Stimulated activated naive CD8-positive, alpha-beta T cell treated with anti-CD3 and anti-CD28 coated beads, Interleukin-15, Interleukin-2, amounts not matched to agents 100 ng/mL and 50 ng/mL, for 24 hours (primary cell): ENCODE measurements at regions not wholly inside any gene's neighbourhood (a gene's known extent, or its start where the extent isn't known, plus 50 kb on each side); places are given as distances from the start of the nearest gene placed in this dataset.

Experiments
- H3K27ac Mint-ChIP-seq: one replicate; pipeline ENCODE4 v1.8.0; 2021; ENCODE audit warnings: mild to moderate bottlenecking, mixed read lengths
- H3K27me3 Mint-ChIP-seq: one replicate; pipeline ENCODE4 v1.8.0; 2021; ENCODE audit warnings: mixed read lengths
- H3K36me3 Mint-ChIP-seq: one replicate; pipeline ENCODE4 v1.8.0; 2021; ENCODE audit warnings: low read depth, mixed read lengths
- H3K4me1 Mint-ChIP-seq: one replicate; pipeline ENCODE4 v1.8.0; 2021; ENCODE audit warnings: low read depth, mixed read lengths
- H3K4me3 Mint-ChIP-seq: one replicate; pipeline ENCODE4 v1.8.0; 2021; ENCODE audit warnings: mild to moderate bottlenecking, mixed read lengths
- H3K9me3 Mint-ChIP-seq: one replicate; pipeline ENCODE4 v1.8.0; 2021; ENCODE audit warnings: mixed read lengths

DNA sequence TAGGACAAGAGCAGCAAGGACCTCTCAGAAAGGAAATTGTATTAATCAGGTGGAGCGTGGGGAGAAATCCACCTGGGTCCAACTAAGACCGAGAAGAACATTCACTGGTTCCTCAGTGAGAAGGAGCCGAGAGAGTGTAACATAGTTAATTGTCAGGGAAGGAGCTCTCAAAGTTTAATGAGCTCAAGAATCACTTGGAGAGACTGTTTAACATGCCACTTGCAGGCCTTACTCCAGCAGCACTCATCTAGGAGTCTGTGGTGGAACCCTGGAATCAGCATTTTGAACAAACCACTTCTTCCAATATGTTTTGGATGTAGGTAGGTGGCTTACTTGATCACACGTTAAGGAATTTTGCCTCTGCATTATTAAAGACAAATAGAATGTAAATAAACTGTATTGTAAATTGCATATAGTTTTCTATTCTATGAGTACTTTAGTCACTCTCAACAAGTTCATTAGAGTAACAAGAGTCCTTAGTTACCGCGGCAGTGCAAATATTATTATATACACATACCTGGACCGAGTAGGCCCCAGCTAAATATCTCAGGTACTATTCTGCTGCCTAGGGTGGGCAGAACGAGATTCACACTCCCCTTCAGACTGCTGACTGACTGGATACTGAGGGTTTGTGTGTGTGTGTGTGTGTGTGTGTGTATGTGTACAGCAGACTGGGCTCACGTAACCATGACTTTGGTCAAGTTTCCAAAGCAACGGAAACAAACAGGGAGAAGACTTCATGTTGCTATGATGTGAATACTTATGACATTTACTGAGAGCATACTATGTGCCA is 203.2 kb upstream of the USP24 start:
- Mint-ChIP-seq H3K9me3 (no peaks in the 10 kb centered on the region), H3K27ac (no peak overlapping the region), H3K4me3 (no peak overlapping the region), H3K27me3 (peaks cover 17% of the 10 kb centered on the region), H3K4me1 (no peaks in the 10 kb centered on the region), H3K36me3 (no peaks in the 10 kb centered on the region)

DNA sequence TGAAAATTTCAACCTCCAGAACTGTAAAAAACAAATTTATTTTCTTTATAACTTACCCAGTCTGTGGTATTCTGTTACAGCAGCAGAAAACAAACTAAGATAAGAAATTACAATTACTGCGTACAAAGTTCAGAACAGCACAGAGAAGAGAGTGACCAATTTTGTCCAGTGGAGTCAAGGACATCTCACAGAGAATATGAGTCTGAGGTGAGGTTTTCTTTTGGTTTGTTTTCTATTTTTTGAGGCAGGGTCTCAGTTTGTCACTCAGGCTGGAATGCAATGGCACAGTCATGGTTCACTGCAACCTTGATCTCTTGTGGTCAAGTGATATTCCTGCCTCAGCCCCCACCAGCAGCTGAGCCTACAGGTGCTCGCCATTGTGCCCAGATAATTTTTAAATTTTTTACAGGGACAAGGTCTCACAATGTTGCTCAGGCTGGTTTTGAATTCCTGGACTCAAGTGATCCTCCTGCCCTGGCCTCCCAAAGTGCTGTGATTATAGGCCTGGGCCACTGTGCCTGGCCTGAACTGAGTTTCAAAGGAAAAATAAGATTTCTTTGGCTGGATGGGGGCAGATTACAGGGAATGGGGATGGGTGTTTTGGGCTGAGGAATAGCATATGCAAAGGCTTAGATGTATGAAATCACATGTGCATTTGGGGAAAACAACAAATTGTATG is 201.1 kb upstream of the USP24 start:
- Mint-ChIP-seq H3K4me1 (no peaks in the 10 kb centered on the region), H3K4me3 (no peak overlapping the region), H3K27me3 (peaks cover 17% of the 10 kb centered on the region), H3K36me3 (no peaks in the 10 kb centered on the region), H3K27ac (no peak overlapping the region), H3K9me3 (peaks cover 6% of the 10 kb centered on the region)

DNA sequence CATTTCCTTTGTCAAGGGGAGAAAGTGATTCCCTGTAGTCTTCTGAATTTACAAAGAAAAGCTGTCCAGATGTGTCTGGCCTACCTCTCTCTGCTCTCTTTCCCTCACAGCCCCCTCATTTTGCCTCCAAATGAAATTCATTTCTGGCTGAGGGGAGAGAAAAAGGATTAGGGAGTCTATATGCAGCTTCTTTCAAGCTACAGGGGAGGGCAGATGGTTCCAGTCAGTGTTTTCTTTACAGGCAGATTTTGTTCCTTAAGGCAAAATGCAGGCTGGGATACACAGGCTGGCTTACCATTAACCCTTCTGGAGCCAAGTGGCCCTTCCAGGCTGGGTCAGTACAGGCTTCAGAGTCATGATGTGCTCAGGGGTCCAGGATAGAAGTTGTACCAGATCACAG is 198.1 kb upstream of the USP24 start:
- H3K4me1 Mint-ChIP-seq = no peaks in the 10 kb centered on the region
- peaks cover 17% of the 10 kb centered on the region for H3K27me3 Mint-ChIP-seq
- no peak overlapping the region for H3K27ac Mint-ChIP-seq
- no peaks in the 10 kb centered on the region for H3K36me3 Mint-ChIP-seq
- peaks cover 6% of the 10 kb centered on the region for H3K9me3 Mint-ChIP-seq
- H3K4me3 Mint-ChIP-seq = no peak overlapping the region

DNA sequence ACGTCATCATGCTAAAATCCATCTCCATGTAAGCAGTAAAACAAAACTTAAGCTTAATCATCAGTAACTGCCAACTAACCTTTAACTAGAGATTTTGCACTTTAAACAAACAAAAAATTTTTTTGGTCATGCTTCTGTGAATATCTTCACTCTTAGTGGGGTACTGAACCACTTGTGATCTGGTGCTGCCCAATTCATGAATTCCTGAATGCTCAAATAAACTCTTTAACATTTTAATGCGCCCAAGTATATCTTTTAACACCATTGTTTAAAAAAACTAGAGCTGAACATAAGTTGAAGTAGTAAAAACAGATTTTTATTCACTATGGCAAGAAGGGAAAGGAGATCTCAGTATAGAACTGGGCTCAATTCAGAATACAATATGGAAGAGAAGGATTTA is 196.9 kb upstream of the USP24 start:
- H3K9me3 Mint-ChIP-seq = peaks cover 6% of the 10 kb centered on the region
- H3K4me3 Mint-ChIP-seq = no peak overlapping the region
- H3K27me3 Mint-ChIP-seq = peaks cover 7% of the 10 kb centered on the region
- no peaks in the 10 kb centered on the region for H3K36me3 Mint-ChIP-seq
- no peaks in the 10 kb centered on the region for H3K4me1 Mint-ChIP-seq
- H3K27ac Mint-ChIP-seq = no peak overlapping the region

DNA sequence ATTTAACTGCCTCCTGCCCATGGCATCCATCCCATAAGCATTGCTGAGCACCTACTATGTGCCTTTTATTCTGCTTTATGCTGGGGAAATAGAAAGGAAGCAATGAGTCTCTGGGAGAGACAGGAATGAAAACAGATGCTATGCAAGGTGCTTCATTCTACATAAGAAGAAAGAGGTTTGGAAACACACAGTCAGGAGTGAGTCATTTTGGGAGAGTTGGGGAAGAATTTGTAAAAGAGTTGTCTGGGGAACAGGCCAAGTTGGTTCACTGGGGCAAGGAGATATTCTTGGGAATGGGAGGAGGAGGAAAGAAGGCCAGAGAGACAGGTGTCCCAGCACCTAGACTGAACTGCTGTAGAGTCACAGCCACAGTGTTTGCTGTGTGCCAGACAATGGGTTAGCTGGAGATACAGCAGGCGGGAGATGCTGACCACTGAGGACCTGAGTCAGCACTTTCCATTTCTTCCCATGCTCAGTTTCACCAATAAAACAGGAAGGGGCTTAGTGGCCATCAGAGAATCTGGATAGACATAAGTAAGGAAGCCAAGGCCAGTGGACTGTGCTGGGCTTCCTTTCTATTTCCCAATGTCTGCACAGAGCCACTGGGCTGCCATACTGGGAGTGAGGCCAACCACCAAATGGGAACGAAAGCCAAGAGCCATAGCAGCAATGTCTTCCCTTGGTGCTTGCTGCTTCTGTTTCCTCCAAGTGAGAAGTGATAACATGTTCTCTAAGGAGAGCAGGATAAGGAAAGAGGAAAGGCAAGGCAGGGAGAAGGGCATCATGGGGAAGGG is 187.7 kb upstream of the USP24 start:
- no peaks in the 10 kb centered on the region for H3K4me1 Mint-ChIP-seq
- H3K36me3 Mint-ChIP-seq = no peaks in the 10 kb centered on the region
- no peak overlapping the region for H3K27ac Mint-ChIP-seq
- peaks cover 29% of the 10 kb centered on the region for H3K27me3 Mint-ChIP-seq
- H3K4me3 Mint-ChIP-seq = no peak overlapping the region
- no peaks in the 10 kb centered on the region for H3K9me3 Mint-ChIP-seq

DNA sequence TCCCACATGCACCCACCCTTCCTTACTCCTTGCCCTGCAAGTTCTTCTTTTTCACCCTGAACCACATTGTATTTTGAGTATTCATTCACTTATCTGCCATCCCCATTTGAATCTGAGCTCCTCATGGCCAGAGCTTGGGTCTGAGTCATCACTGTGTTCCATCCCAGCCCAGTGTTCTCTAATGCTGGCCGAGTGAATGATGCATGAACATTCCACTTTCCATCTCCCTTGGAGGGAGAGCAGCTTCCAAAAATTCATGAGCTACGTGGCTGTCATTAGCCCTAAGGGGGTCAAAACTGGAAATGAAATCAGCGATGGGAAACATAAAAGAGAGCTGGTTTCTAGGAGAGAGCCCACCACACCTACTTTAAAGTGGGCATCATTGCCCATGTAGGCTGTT is 187.0 kb upstream of the USP24 start:
- Mint-ChIP-seq H3K9me3 (no peaks in the 10 kb centered on the region), H3K36me3 (no peaks in the 10 kb centered on the region), H3K4me1 (no peaks in the 10 kb centered on the region), H3K27ac (no peak overlapping the region), H3K4me3 (no peak overlapping the region), H3K27me3 (peaks cover 29% of the 10 kb centered on the region)

DNA sequence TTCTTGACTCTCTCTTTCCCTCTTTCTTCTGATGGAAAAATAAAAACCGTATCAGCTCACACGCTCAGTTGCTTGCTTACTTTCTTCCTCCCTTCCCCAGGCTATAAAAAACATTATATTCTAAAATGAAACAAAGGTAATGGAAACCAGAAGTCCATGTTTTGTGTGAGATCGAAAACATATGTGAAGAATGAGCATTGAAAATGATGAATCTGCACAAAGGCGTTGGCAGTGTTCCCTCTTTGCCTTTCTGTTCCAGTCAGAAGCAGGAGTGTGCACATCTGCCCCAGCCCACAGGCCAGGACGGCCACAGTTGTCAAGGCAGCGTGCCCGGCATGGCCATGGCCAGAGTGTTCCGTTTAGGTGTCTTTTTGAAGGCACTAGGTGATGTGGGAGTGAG is 185.3 kb upstream of the USP24 start:
- Mint-ChIP-seq H3K4me1 (no peaks in the 10 kb centered on the region), H3K27ac (no peak overlapping the region), H3K27me3 (peaks cover 20% of the 10 kb centered on the region), H3K4me3 (no peak overlapping the region), H3K9me3 (no peaks in the 10 kb centered on the region), H3K36me3 (no peaks in the 10 kb centered on the region)

DNA sequence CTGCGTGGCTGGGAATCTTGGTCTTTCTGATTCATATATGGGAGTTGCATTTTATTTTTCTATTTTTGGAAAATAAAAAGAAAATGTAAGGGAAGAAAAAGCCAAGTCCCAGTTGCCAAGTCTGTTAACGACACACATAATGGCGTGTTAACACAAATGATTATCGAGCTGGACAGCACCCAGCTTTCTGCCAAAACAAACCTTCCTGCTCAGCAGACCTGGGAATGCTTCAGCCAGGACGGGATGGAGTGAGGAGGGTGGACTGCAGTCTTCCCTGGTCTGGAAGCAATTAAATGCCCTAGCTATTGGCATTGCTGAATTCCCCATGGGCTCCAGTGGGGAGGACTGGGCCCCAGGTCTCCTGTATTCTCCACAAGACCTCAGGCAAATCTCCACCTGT is 184.2 kb upstream of the USP24 start:
- Mint-ChIP-seq H3K4me3 (no peak overlapping the region), H3K27ac (no peak overlapping the region), H3K9me3 (no peaks in the 10 kb centered on the region), H3K36me3 (no peaks in the 10 kb centered on the region), H3K27me3 (peaks cover 14% of the 10 kb centered on the region), H3K4me1 (no peaks in the 10 kb centered on the region)

DNA sequence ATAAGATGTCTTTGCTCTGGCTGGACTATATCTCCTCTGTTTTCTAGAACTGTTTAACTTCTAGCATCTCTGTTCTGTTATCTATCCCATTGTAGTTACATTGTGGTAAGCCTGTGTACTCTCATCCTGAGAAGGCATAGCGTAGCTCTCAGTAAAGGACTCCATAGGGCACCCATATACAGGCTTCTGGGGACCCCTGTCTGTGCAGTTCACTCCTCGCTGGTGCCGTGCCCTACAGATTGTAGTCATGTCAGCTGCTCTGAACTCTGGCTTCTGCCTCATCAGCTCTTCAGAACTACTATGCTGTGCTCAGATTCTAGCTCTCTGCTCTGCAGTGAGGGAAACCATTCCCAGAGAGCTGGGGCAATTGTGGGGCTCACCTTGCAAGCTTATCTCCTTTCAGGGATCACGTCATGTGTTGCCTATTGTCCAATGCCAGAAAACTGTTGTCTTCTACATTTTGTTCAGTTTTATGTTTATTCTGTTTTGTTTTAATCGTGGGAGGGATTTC is 181.3 kb upstream of the USP24 start:
- Mint-ChIP-seq H3K27me3 (peaks cover 21% of the 10 kb centered on the region), H3K9me3 (no peaks in the 10 kb centered on the region), H3K27ac (no peak overlapping the region), H3K36me3 (no peaks in the 10 kb centered on the region), H3K4me1 (no peaks in the 10 kb centered on the region), H3K4me3 (no peak overlapping the region)

DNA sequence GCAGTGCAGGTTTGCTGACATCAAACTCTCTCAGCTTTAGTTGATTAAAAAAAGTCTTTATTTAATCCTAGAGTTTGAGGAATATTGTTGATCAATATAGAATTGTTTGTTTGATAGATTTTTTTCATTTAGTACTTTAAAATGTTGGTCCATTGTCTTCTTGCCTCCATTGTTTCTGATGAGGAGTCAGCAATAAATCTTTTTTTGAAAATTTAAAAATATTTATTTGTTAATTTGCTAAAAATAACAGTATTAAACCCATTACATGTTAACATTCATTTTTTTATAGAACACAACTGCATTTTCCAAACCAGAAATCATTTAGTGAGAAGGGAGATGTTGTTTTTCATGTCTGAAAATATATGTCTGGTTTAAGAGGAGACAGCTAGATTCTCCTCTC is 173.8 kb upstream of the USP24 start:
- Mint-ChIP-seq H3K4me3 (no peak overlapping the region), H3K9me3 (no peaks in the 10 kb centered on the region), H3K27ac (no peak overlapping the region), H3K36me3 (no peaks in the 10 kb centered on the region), H3K4me1 (no peaks in the 10 kb centered on the region), H3K27me3 (peaks cover 24% of the 10 kb centered on the region)

DNA sequence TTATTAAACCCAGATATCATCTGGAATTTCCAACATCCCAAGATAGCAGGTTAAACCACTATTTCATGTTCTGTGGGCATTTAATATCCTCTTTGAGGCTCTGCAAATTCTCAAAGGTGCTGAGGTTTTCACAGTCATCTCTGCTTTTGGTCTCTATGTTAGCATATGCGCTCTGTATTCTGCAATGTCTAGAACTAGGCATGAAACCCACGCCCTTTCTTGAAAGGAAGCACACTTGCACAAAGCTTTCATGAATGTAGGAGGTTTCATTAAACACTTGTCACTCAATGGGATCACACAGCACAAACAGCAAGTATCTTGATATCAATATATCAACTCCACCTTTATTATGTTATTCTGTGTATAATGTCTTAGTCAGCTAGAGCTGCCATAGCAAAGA is 172.0 kb upstream of the USP24 start:
- no peaks in the 10 kb centered on the region for H3K4me1 Mint-ChIP-seq
- H3K27ac Mint-ChIP-seq = no peak overlapping the region
- no peaks in the 10 kb centered on the region for H3K9me3 Mint-ChIP-seq
- no peaks in the 10 kb centered on the region for H3K36me3 Mint-ChIP-seq
- no peak overlapping the region for H3K4me3 Mint-ChIP-seq
- peaks cover 21% of the 10 kb centered on the region for H3K27me3 Mint-ChIP-seq

DNA sequence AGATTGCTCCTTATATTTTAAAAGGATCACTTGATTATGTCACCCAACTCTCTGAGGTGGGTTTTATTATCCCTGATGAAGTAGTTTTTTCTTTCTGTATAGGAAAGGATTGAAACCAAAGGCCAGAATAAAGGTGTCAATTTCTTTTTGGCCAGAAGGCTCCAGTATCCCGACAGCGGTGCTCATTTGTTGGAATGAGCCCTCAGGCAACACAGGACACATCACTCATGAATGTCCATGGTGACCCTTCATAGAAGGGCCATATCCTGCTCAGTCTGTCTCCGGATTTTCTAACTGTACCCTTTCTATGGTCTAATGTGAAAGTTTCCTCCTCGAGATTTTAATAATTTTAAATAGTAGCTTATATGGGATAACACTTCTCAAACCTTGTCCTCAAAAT is 171.3 kb upstream of the USP24 start:
- Mint-ChIP-seq H3K36me3 (no peaks in the 10 kb centered on the region), H3K27ac (no peak overlapping the region), H3K4me3 (no peak overlapping the region), H3K4me1 (no peaks in the 10 kb centered on the region), H3K27me3 (peaks cover 15% of the 10 kb centered on the region), H3K9me3 (no peaks in the 10 kb centered on the region)

DNA sequence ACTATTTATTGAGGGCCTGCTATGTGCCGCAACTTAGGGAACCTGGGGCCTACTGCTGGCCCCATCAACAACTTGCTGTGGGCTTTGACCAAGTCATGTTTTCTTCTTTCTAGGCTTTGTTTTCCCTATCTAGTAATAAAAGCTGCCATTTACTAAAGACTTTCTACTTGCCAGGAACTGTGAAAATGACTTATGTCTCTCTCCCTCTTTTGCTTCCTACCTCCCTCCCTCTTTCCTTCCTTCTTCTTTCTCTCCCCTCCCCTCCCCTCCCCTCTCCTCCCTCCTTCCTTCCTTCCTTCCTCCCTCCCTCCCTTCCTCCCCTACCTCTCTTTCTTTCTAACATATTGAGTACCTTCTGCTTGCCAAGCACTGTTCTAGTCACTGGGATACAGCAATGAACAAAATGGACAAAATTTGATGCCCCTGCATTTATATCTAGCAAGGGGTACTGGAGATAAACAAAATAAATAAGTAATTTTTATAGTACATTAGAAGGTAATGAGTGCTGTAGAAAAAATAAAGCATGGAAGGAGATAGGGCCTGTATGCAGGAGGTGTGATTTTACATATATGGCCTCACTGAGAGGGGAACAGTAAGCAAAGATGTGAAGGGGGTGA is 170.3 kb upstream of the USP24 start:
- Mint-ChIP-seq H3K27me3 (peaks cover 6% of the 10 kb centered on the region), H3K27ac (no peak overlapping the region), H3K4me1 (no peaks in the 10 kb centered on the region), H3K9me3 (no peaks in the 10 kb centered on the region), H3K36me3 (no peaks in the 10 kb centered on the region), H3K4me3 (no peak overlapping the region)

DNA sequence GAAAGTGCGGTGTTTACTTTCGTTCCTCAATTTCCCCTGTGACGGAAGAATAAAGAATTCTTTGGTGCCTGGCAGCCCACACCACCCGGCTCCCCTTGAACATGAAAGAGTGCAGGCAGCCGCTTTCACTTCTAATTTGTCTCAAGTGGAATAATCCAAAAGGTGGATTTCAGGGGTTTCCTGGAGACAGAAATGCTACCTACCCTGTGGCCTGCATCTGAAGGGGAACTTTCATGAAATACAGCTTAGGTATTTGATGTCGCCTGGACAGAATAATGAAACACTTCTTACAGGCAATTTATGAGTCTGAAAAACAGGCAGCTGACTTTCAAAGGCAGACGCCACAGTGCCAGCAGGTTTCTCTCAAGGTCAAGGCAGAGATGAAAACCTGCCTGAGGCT is 169.5 kb upstream of the USP24 start:
- no peak overlapping the region for H3K4me3 Mint-ChIP-seq
- no peaks in the 10 kb centered on the region for H3K36me3 Mint-ChIP-seq
- H3K27ac Mint-ChIP-seq = no peak overlapping the region
- no peaks in the 10 kb centered on the region for H3K27me3 Mint-ChIP-seq
- no peaks in the 10 kb centered on the region for H3K9me3 Mint-ChIP-seq
- H3K4me1 Mint-ChIP-seq = no peaks in the 10 kb centered on the region
